ENCODE measurements at regions not wholly inside any gene's neighbourhood (a gene's known extent, or its start where the extent isn't known, plus 50 kb on each side); places are given as distances from the start of the nearest gene placed in this dataset.
"Not testable (repeated sequence)": the region's sequence is repeated elsewhere in the genome, so short reads cannot be mapped to it uniquely, and the experiment has no call there.

- DNase-seq, result no peak
Measured at GRCh38 chrX:147468600-147468999, 443.1 kb upstream of the FMR1 start.

DNA sequence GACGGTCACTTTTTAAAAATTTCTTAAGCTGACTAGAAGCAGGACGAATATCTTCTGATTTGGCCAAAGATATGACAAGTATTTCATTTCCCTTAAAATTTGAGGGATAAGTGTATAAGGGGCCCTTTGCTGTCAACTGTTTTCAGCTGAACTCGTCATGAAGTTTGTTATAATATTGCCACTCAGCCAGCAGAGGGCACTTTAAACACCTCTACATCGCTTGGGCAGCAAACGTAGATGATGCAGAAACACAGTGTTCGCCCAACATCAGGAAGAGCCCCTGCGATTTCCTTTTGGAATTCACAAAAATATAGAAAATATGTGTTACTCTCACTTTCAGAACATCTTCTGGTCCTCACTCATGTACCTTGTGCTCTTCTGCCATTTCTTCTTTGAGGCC, 435.7 kb upstream of the FMR1 start:
- DNase-seq, result peak in 2 of 3 donors; percentile 4 to 13

DNA sequence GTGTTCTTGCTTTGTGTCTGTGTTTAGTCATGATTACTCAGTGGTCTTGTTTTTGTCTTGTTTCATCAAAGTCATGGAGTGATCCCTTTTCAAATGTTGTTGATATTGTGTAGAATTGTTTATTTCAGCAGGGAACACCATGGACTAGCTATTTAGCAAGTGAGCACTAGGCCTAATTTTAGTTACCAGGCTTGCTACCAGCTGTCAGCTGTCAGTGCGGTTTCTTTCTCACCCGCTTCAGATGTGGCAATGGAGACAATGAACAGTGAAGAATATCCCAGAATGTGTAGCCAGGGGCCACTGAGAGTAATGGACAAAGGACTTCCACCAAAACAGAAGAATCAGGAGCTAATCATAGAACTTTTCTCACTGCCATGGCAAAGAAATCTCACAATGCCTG, 432.8 kb upstream of the FMR1 start:
- DNase-seq, result no peak

GRCh38 chrX:147485207-147485606, 426.5 kb upstream of the FMR1 start:
- no peak for DNase-seq

DNA sequence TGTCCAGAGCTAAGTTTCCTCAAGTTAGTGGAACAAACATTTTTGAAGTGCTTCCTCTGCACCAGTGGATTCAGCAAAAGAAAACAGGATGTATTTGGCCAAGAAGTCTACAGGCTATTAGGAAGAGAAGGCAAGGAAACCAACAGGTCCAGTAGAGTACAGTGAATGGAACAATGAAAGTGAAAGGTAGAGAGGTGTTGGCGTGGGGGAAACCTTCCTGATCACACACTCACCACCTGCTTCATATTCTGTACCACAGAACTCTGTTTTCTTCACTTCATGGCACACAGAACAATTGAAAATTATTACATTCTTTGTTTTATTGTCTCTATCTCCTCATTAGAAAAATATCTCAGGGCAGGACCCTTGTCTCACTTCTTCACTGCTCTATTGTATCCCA, 417.4 kb upstream of the FMR1 start:
- DNase-seq, result no peak

- DNase-seq, result no peak
Measured at GRCh38 chrX:147498796-147499195, 412.9 kb upstream of the FMR1 start.

- DNase-seq, result no peak
Measured at GRCh38 chrX:147522981-147523380, 388.7 kb upstream of the FMR1 start.

- no peak for DNase-seq
Measured at GRCh38 chrX:147533426-147533825, 378.3 kb upstream of the FMR1 start.

DNA sequence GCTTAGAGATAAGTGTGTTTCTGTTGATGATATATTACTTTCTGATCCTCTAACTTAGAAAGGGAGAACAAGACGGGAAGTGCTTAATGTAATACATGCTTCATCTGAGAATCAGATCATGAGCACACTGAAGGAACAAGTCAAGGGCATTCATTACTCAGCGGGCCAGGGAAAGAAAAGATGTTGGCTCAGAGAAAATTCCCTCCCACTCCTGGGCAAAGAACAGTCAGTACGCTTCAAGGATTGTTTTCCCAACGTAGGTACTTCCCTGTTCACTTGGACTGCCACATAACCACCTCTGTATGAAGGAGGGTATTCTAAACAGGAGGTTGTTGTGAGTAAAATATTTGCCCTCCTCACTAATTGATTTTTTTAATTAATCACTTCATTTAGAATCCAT, 374.5 kb upstream of the FMR1 start:
- no peak for DNase-seq

GRCh38 chrX:147548023-147548422, 363.7 kb upstream of the FMR1 start:
- not testable (repeated sequence) for DNase-seq

DNA sequence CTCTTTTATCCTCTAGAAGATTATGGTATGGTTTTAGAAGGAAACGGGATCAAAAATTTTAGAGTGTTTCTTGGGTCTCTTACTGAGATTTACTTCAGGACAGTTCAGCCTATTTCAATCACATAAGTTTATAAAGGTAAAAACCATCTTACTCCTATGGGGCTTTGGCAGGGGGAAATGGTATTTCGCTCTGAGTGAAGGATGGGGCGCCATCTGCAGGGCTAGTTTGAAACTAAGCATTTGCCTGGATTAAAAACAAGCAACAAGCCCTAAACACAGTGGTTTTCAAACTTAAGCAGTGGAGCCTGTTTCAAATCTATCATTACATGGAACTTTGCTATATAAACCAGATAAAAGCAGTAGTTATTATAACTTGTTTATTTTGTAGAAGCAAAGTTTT, 361.5 kb upstream of the FMR1 start:
- DNase-seq, result peak in 1 of 3 donors; percentile 6

GRCh38 chrX:147559191-147559590, 352.5 kb upstream of the FMR1 start:
- DNase-seq, result no peak

- no peak for DNase-seq
Measured at GRCh38 chrX:147565237-147565636, 346.5 kb upstream of the FMR1 start.

- no peak for DNase-seq
Measured at GRCh38 chrX:147570483-147570882, 341.2 kb upstream of the FMR1 start.

DNA sequence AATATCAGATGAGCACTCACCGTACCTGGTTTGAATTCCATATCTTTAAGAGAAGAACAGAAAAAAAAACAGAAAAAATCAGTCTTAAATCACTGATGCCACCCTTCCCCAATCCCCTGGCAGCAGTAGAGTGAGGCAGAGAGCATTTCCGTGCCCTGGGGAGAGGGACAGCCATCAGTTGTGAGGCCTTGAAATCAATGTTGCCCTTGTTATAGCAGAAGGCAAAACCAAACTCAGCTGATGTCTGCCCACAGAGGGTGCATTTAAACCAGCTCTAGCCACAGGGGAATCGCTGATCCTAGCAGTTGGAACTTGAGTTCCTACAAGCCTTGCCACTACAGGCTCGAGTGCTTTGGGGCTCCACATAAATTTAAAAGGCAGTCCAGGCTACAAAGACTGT, 338.5 kb upstream of the FMR1 start:
- no peak for DNase-seq

DNA sequence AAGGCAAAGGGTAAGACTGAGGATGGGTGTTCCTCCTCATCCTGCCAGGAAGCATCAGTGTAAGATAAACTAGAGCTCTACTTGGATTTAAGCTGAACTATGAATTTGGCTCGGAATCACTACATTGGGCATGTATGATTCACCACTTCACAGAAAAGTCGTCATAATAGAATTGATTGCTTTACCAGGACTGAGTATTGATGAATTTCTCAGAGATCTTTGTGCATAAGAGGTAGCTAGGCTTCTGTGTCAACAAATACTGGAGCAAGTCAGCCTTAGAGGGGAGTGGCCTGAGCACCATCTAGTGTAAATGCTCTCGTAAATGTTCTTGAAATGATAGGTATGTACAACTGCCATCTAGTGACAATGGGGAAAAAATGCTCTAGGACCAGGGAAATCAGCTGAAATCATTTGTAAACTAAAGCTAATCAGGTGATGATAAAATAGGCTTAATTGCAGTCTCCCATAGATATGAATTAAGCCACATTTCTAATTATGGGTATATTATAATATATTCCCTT, 309.5 kb upstream of the FMR1 start:
- DNase-seq, result peak in 2 of 3 donors; percentile 24 to 45

- DNase-seq, result no peak
Measured at GRCh38 chrX:147626605-147627004, 285.1 kb upstream of the FMR1 start.

- no peak for DNase-seq
Measured at GRCh38 chrX:147635186-147635585, 276.5 kb upstream of the FMR1 start.

- no peak for DNase-seq
Measured at GRCh38 chrX:147637190-147637589, 274.5 kb upstream of the FMR1 start.

DNA sequence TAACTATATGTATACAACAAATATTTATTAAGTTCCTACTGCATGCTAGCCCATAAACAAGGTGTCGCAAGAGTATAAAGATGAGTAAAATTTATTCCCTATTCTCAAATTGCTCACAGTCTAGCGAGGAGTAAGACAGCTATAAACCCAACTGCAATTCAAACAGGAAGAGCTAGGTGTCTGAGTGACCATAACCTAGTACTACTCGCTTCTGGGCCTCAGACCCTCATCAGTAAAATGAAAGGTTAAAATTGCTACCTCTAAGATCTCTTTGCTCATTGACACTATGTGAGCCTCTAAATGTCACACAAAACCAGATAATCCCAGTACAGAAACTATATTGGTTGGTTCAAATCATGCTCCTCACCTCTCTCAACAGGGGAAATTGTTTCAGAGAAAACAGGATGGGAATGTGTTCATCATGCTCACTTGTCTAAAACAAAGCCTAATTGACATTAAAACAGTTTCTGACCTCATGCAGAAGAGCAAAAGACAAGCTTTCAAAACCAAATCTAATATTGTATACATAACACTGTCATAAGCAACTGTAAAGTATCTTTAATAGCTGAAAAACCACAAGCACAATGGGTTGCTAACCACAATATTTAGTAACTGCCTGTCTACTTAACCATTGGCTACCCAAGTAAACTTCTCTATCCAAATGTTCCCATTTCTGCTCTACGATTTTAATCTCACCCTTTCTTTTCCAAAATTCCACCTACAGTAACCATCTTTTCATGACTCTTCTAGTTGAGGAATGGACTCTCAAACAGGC, 264.6 kb upstream of the FMR1 start:
- no peak for DNase-seq

- DNase-seq, result peak in 2 of 3 donors; percentile 10 to 19
Measured at GRCh38 chrX:147675819-147676218, 235.9 kb upstream of the FMR1 start.

- DNase-seq, result peak; percentile 13 to 52 (median 29)
Measured at GRCh38 chrX:147679356-147680005, 232.2 kb upstream of the FMR1 start.

GRCh38 chrX:147680251-147680650, 231.5 kb upstream of the FMR1 start:
- peak in 1 of 3 donors; percentile 2 for DNase-seq
